ENCODE measurements at regions not wholly inside any gene's neighbourhood (a gene's known extent, or its start where the extent isn't known, plus 50 kb on each side); places are given as distances from the start of the nearest gene placed in this dataset.

- TF ChIP-seq ZHX1 (CRISPR knock-in tag; IDR thresholded peaks at IDR 0.05; ENCODE audit: low read depth) = no peak
- no peak for TF ChIP-seq ASH2L (IDR thresholded peaks at IDR 0.05; ENCODE audit: insufficient read length, low read depth, low read length)
- no peak for TF ChIP-seq MTF2 (CRISPR knock-in tag; IDR thresholded peaks at IDR 0.05; ENCODE audit: borderline replicate concordance)
- no peak for TF ChIP-seq AGO1 (IDR thresholded peaks at IDR 0.05; ENCODE audit: low read depth, low read length, poor library complexity, severe bottlenecking)
- TF ChIP-seq KAT7 (CRISPR knock-in tag; IDR thresholded peaks at IDR 0.05; ENCODE audit: borderline replicate concordance) = no peak
- TF ChIP-seq BHLHE40 (IDR thresholded peaks at IDR 0.05; ENCODE audit: low read length) = no peak
- no peak for TF ChIP-seq RXRB (CRISPR knock-in tag; IDR thresholded peaks at IDR 0.05; ENCODE audit: borderline replicate concordance)
- TF ChIP-seq ZNF597 (CRISPR knock-in tag; IDR thresholded peaks at IDR 0.05) = no peak
Observed at GRCh38 chr5:81820863-81821262, 70.0 kb upstream of the SSBP2 start (continued).

GRCh38 chr5:81820318-81820636, 69.4 kb upstream of the SSBP2 start:
- BruUV-seq (replicated peaks) = no TSS peak
- FAIRE-seq (no peak), ATAC-seq (no peak), DNase-seq (ENCODE audit: low spot score) (no peak)
- TF ChIP-seq HOXA9 (CRISPR knock-in tag; IDR thresholded peaks at IDR 0.05; ENCODE audit: borderline replicate concordance) = no peak
- TF ChIP-seq ZXDC (CRISPR knock-in tag; IDR thresholded peaks at IDR 0.05) = no peak
- no peak for TF ChIP-seq GTF2F1 (IDR thresholded peaks at IDR 0.05; ENCODE audit: low read length)
- TF ChIP-seq KLF11 (CRISPR knock-in tag; IDR thresholded peaks at IDR 0.05) = no peak
- no peaks in the 10 kb centered on the region for H3K36me3 ChIP-seq (replicated peaks in 1 of 2; ENCODE audit: control insufficient read depth in 1 of 2, insufficient read depth in 2 of 2, low read length in 2 of 2)
- H3K79me2 ChIP-seq (ENCODE audit: insufficient read depth, low read length) = no peaks in the 10 kb centered on the region
- no peaks in the 10 kb centered on the region for H3K4me1 ChIP-seq (ENCODE audit: insufficient read depth, low read length)
- H3K27me3 ChIP-seq (ENCODE audit: control insufficient read depth in 1 of 2, insufficient read depth in 2 of 2, low read length in 2 of 2) = no peaks in the 10 kb centered on the region; a peak in 1 of 5 replicates
- intact Hi-C loops (cut with micrococcal nuclease; ENCODE audit: unreplicated experiment) (no loop called here), in situ Hi-C loops (cut with HindIII; ENCODE audit: extremely low pct_ligation_motif_present, low pct_unique_long_range_greater_than_20kb) (no loop called here)
- H4K20me1 ChIP-seq (ENCODE audit: insufficient read depth, low read length) = no peaks in the 10 kb centered on the region
- no peak overlapping the region for H2AFZ ChIP-seq (ENCODE audit: low read length)
- no peak overlapping the region for H3K27ac ChIP-seq (ENCODE audit: extremely low read length, insufficient read depth, low read length)
- no peak overlapping the region for H3K4me2 ChIP-seq (ENCODE audit: low read depth, low read length)
- POLR2A ChIA-PET = no interaction called here
- H3K9ac ChIP-seq (ENCODE audit: insufficient read depth, low read depth, low read length) = no peak overlapping the region
- CTCF ChIA-PET (ENCODE audit: low intra/inter-chr PET ratio, low total read pairs) = no interaction called here
- no peaks in the 10 kb centered on the region for H3K9me3 ChIP-seq (ENCODE audit: low read length)
- H3K4me3 ChIP-seq (replicated peaks in 1 of 3; ENCODE audit: insufficient read depth in 1 of 3, low read depth in 2 of 3, low read length in 3 of 3) = no peak overlapping the region

Data from HepG2 (cell line).